ENCODE measurements at regions not wholly inside any gene's neighbourhood (a gene's known extent, or its start where the extent isn't known, plus 50 kb on each side); places are given as distances from the start of the nearest gene placed in this dataset.

GRCh38 chr16:85258166-85258565, 145.9 kb upstream of the CIBAR2 start:
- TF ChIP-seq CTCF (IDR thresholded peaks at IDR 0.05; ENCODE audit: poor library complexity) (no peak), EZH2phosphoT487 (IDR thresholded peaks at IDR 0.05; ENCODE audit: low read depth, severe bottlenecking, unreplicated experiment) (no peak)

Measured in hepatocyte (in vitro differentiated cells).